Lower leg skin (tissue), 3 donors: ENCODE measurements at regions not wholly inside any gene's neighbourhood (a gene's known extent, or its start where the extent isn't known, plus 50 kb on each side); places are given as distances from the start of the nearest gene placed in this dataset.

ENCODE experiments used
- POLR2A ChIP-seq, 2 donors: fragments of 450-650 bp; IDR thresholded peaks; one replicate each; pipeline ENCODE4 v1.6.1; 2016 to 2017; ENCODE audit warnings: antibody characterized with exemption in 2 of 2, mild to moderate bottlenecking in 1 of 2, moderate library complexity in 1 of 2
- TF ChIP-seq, protein P1 (sequence below), 3 donors: fragments of 450-650 bp; IDR thresholded peaks; one replicate each; pipeline ENCODE4 v1.5.1; 2016; ENCODE audit warnings: antibody characterized with exemption in 3 of 3, mild to moderate bottlenecking in 3 of 3, moderate library complexity in 2 of 3

DNA sequence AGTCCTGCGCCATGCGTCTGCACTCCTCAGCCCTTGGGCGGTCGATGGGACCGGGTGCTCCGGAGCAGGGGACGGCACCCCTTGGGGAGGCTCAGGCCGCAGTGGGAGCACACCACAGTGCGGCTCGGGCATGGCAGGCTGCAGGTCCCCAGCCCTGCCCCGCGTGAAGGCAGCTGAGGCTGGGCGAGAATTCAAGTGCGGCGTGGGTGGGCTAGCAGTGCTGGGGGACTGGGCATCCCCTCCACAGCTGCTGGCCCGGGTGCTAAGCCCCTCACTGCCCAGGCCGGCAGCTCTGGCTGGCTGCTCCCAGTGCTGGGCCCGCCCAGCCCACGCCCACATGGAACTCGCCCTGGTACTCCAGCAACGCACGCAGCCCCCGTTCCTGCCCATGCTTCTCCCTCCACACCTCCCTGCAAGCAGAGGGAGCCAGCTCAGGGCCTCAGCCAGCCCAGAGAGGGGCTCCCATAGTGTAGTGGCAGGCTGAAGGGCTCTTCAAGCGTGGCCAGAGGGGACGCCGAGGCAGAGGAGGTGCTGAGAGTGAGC lies 198.3 kb upstream of the CNTNAP5 start:
- TF ChIP-seq, protein P1, sequence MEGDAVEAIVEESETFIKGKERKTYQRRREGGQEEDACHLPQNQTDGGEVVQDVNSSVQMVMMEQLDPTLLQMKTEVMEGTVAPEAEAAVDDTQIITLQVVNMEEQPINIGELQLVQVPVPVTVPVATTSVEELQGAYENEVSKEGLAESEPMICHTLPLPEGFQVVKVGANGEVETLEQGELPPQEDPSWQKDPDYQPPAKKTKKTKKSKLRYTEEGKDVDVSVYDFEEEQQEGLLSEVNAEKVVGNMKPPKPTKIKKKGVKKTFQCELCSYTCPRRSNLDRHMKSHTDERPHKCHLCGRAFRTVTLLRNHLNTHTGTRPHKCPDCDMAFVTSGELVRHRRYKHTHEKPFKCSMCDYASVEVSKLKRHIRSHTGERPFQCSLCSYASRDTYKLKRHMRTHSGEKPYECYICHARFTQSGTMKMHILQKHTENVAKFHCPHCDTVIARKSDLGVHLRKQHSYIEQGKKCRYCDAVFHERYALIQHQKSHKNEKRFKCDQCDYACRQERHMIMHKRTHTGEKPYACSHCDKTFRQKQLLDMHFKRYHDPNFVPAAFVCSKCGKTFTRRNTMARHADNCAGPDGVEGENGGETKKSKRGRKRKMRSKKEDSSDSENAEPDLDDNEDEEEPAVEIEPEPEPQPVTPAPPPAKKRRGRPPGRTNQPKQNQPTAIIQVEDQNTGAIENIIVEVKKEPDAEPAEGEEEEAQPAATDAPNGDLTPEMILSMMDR (IDR thresholded peaks at IDR 0.05): no peak
- no peak for TF ChIP-seq POLR2A (IDR thresholded peaks at IDR 0.05)
